Stimulated activated CD4-positive, alpha-beta T cell treated with anti-CD3 and anti-CD28 coated beads, Interleukin-12 subunit alpha, Interleukin-12 subunit beta, amount 100 ng/mL, for 4 hours (primary cell): ENCODE measurements at regions not wholly inside any gene's neighbourhood (a gene's known extent, or its start where the extent isn't known, plus 50 kb on each side); places are given as distances from the start of the nearest gene placed in this dataset.

Source experiments
- DNase-seq: peaks from one replicate; pipeline ENCODE4 v3.0.0-alpha.2; 2020

DNA sequence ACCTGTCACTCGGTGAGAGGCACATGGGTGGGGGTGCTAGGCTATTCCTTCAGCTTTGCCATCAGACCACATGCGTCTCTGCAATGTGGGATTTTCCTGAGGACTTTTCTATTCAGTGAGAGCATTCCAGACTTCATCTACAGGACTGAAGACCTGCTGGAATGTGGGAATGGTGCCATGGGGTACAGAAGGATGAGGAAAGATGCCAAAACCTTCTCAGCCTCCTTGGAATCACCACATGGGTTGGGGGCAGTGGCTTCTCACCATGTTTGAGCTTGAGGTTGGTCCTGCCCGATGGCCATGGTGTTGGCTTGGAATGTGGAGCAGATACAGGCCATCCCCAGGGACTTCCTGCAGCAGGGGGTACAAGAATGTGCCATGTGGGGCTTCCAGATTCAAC is 80.9 kb upstream of the KLF13 start:
- no peak for DNase-seq

DNA sequence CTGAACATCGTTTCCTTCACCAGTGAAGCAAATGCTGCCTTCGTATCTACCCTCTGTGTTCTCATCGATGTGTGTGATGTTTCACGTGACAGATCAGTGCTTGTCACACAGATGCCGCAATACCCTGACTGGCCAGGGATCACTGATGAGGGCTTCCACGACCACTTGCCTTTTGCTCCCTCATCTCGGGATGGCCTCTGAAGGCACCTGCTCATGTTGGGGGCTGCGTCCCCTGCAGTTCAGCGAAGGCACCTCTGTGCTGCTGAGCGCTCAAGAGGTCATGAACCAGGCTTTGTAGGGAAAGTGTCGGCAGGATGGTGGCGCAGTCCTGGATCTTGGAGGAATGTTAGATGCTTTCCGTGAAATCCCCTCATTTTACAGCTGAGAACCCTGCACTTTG is 79.2 kb upstream of the KLF13 start:
- DNase-seq = no peak

DNA sequence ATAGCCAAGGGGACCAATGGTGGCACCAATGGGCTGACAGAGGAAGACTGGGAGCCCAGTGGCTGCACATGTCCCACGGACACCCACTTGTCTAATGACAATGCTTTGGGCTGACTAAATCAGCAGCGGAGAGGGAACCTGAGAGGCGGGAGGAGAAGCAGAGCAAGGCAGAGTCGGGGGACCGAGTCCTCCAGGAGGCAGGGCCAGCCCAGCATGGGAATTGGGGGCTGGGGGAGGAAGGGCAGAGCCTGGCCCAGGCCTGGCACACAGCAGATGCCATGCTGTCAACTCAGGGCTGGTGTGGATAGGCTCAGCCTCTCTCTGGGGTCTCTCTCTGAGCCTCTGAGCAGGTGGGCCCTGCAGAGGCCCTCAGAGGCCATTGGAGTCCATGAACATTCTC is 78.4 kb upstream of the KLF13 start:
- DNase-seq = no peak

DNA sequence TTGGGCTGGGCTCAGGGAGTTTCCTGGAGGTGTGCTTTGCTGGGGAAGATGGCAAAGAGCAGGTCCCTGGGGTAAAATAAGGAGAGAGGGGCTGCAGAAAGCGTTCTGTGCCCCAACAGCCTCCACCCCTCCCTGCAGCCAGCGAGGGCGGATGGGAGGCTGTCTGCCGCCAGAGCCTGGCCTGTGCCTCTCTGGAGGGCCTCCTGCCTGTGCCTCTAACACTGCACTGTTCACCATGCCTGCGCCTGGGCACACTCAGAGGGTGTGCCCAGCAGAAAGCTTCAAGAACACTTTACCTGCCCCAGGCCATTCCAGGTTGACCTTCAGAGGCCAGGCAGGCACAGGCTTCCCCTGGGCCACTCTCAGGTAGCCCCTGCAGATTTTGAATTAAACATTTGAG is 77.7 kb upstream of the KLF13 start:
- DNase-seq = no peak

DNA sequence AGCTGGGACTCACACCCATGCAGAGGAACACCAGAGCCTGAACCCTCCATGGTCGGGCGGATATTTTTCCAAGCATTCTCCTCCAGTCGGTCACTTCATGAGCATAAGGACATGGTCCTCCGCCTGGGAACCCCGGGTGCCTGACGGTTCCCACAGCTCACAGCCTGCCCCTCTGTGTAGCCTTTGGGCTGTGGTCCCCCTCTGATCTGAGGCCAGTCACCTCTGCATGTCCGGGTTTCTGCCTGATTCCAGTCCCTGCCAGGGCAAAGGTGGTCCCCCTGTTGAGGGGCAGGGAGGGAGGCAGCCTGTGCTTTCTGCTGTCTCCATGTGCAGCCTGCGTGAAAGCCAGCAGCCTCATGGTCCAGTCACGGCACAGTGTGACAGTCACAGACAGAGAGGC is 76.6 kb upstream of the KLF13 start:
- DNase-seq = no peak

DNA sequence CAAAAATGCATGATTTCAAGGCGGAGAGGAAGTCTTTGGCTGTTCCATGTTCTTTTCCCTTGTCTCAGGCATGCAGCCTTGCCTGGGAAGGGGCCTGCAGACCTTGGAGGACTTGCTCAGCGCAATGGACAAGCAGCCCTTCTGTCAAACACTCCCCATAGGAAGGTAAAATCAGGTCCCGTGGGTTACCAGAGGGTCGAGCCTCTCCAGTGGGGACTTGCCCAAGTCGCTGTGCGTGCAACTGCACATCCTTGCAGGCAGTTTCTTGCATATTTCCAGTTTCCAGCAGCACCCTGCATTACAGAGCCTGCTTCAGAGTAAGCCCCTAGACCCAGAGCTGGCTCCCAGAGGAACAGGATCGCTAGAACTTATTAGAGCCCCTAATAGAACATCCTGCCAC is 75.5 kb upstream of the KLF13 start:
- DNase-seq = no peak

DNA sequence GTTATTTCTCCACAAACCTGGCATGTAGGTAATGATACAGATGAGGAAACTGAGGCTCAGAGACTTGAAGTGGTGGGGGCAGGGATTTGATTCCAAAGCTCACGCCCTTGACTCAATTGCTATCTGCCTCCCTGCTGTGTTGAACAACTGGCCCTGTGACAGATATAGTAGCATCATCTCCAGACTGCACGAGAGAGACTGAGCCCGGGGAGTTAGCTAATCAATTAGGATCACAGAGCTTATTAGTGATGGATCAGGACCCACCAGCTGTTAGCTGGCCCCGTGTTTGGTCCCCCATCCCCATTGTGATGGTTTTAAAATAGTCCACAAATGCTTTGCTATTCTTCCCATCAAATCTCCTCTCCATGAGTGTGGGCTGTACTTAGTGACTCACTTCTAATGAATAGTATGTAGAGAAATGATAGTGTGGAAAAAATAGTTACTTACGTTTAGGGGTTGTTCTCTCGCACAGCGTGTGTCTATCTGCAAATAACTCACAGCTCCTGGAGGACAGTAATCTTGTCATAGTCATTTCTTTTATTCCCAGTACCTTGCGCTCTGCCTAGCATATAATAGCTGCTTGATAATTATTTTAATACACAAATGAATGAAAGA is 74.4 kb upstream of the KLF13 start:
- DNase-seq = no peak

DNA sequence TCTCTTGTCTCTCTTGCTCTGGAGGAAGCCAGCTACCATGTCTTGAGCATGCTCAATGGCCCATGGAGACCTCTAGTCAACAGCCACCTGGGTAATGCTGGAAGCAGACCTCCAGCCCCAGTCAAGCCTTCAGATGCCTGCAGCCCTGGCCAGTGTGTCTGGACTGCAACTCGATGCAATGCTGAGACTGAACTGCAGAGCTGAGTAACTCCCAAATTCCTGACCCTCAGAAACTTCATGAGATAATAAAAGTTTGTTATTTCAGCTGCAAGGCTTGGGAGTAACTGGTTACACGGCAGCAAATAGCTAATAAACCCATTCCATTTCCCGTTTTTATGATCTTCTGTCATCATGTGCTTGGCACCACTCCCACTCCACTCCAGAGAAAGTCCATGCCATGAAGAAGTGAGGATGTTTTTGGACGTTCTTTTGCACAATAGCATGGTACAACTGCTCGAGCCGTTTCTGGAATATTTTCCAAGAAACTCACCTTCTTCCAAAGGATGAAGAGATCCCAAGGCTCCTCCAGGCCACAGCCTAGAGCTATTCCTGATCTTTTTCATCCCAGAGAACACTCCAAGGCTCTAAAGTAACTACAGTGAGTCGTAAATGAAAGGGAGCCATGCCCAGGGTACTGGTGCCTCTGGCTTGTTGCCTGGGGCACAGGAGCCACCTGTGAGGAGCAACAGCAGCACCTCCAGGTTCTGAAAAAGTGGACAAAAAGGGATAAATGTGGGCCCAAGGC is 72.0 kb upstream of the KLF13 start:
- no peak for DNase-seq

DNA sequence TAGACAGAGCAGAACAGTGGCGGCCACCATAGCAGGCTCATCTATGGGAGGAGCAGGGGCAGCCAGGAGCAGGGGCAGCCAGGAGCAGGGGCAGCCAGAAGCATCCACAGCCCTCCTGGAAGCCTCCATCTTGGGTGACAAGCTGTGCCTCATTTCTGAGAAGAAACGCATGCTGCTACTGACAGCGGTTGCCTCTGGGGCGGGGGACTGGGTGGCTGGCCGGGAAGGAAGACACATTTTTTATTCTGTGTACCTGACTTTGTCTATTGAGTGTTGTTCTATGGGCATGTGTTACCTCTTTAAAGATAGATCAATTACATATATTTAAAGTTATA is 71.5 kb upstream of the KLF13 start:
- DNase-seq = no peak

DNA sequence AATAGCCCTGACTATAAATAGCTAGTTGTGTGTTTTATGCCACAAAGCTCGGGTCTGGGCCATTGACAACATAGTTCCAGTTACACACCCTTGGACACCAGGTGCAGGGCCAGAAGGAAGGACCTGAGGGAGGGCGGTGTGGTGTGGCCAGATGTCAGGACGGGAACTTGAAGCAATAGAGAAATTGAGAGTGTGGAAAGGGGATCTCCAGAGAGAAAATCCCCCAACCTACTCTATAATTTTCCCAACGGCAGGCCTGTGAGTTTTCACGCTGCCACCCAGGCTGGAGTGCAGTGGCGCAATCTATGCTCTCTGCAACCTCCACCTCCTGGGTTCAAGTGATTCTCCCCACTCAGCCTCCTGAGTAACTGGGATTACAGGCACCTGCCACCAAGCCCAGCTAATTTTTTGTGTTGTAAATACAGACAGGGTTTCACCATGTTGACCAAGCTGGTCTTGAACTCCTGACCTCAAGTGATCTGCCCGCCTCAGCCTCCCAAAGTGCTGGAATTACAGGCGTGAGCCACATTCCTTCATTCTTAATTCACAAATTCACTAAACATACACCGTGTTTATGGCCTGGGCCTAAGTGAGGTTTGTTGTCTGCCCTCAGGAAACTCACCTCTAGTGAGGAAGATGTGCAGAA is 70.8 kb upstream of the KLF13 start:
- DNase-seq = no peak

DNA sequence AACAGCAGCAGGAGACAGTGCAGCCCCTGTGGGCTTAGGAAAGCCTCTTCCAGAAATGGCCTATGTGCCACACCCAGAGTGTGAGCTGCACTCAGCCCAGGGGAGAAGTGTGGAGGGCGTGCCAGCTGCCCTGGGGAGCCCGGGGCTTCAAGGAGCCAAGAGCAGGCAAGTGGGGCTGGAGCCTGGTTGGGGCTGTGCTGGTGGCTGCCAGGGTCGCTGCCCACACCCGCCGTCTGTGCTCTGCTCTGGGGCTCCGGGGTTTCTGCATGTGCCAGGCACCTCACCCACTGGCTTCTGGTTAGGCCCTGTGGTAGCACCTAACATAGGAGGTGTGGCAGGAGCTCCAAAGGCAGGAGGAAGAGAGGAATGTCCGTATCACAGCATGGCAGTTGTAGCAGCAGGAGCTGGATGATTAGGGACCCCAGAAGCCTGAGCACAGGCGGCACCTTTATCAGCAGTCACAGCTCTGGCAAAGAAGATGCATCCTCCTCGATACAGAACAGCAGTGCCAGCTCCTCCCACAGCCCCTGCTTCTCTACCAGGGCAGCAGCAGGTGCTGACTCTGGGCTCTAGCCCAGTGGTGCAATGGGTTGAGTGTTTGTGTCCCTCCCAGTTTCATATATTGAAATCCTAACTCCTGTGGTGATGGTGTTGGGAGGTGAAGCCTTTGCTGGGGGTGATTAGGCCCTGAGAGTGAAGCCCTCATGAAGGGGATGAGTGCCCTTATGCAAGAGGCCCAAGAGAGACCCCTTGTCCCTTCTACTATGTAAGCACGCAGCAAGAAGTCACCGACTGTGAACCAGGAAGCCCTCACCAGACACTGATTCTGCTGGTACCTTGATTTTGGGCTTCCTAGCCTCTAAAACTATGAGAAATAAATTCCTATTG is 70.0 kb upstream of the KLF13 start:
- DNase-seq = no peak

DNA sequence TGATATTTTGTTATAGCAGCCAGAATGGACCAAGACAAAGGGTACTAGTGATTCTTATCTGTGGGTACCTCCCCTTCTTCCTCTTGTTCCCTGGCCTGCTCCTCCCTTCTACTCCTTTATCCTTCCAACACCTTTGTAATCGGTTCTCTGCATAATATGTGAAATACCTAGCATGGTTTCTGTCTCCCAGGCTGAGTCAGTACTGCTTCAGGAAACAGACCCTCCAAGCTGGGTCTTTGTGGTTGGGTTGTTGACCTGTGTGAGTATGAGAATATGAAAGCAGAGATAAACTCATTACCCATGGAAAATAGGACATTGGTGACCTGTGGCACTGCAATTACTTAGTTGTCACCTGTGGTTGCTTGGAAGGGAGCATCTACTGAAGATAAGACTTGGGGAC is 69.3 kb upstream of the KLF13 start:
- no peak for DNase-seq

DNA sequence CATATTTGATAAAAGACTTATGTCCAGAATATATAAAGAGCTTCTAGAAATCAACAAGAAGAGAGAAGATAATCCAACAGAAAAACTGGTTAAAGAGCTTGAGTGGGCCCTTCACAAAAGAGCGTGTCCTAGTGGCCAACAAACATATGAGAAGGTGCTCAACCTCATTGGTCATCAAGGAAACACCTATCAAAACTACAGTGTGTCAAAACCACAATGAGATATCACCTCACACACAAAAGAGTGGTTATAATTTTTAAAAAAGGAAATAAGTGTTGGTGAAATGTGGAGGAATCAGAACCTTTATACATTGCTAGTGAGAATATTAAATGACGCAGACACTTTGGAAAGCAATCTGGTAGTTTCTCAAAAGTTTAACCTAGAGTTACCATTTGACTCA is 68.4 kb upstream of the KLF13 start:
- DNase-seq = no peak

DNA sequence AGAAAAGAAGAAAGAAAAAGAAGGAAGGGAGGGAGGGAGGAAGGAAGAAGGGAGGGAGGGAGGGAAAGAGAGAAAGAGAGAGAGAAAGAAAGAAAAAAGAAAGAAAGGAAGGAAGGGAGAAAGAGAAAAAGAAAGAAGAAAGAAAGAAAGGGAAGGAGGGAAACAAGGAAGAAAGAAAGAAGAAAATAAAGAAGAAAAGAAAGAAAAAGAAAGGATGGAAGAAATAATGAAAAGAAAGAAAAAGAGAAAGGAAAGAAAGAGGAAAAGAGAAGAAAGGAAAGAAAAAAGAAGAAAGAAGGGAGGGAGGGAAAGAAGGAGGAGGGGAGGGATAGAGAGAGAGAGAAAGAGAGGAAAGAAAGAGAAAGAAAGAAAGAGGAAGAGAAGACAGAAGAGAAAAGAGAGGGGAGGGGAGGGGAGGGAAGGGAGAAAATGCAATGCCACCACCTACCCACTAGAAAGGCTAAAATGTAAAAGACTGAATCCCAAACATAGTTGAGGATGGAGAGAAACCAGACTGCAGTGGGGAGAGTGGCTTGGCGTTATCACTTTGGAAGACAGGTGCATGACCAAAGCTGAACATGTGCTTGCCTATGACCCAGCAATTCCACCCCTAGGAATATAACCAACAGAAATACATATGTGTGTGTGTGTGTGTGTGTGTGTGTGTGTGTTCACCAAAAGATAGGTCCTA is 66.9 kb upstream of the KLF13 start:
- DNase-seq = no peak

DNA sequence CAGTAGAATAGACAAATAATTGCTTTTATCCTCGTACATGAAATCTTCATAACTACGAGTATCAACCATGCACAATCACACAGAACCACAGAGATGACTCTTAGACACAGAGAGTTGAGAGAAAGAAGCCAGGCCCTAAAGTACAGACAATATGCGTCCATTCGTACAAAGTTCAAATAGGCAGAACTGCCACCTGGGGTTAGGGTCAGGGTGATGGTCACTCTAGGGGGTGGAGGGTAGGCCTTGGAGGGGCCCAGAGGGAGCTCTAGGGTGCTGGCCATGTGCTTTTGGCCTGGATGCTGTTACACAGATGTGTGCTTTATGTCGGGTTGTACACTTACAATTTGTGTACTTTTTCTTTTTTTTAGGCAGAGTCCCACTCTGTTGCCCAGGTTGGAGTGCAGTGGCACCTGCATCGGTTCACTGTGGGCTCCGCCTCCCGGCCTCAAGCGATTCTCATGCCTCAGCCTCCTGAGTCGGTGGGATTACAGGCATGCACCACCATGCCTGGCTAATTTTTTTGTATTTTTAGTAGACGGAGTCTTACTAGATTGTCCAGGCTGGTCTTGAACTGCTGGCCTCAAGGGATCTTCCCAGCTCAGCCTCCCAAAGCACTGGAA is 65.9 kb upstream of the KLF13 start:
- DNase-seq = no peak

DNA sequence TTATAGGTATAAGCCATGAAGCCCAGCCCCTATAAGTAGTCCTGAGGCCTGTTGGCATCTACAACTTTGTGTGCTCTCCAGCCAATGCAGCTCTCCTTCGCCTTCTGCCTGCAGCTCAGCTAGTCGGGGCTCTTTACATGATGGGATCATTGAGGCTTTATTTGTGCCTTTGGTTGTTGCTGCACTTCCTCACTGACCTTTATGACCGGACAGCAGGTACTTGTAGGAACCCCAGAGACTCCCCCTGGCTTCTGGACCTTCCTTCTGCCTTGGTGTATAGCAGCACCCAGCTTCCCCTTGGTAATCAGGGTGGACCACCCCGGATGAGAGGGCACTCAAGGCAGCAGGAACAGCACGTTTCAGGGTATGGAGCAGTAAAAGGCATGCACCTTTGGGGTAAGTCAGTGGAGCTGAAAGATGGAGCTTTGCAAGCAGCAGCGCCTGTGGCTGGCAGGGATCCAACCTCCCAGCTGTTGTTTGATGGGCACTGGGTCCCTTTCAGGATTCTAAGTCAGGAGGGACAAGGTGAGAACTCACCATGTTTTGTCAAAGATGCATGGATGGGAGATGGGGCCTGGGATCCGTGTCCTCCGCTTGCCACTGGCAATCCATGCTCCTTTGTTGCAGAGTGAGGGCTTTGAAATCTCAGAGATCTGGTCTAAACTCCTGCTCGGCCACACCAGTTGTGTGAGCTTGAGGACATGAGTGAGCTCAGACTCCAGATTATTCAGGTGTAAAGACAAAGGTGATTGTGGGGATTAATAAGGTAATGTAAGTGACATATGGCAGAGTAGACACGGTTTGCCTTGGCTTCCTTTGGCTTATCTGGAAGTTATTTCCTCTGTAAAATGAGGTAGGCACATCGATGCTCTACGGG is 65.1 kb upstream of the KLF13 start:
- DNase-seq = no peak

DNA sequence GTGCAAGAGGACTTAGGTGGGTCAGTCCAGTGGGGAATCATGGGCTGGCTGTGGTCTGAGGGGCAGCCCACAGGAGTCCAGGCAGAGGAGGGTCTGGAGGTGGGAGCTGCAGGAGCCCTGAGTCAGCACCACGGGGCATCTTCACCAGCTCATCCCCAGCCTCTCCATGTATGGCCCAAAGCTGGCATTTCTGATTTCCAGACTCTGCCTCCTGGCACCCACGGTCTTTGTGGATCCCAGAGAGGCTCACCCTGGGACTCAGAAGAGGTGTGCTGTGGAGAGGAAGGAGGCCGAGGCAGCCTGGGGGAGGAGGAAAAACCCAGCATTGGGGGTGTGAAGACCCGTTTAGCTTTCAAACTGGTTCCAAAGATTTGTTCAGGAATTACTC is 64.5 kb upstream of the KLF13 start:
- DNase-seq = no peak

DNA sequence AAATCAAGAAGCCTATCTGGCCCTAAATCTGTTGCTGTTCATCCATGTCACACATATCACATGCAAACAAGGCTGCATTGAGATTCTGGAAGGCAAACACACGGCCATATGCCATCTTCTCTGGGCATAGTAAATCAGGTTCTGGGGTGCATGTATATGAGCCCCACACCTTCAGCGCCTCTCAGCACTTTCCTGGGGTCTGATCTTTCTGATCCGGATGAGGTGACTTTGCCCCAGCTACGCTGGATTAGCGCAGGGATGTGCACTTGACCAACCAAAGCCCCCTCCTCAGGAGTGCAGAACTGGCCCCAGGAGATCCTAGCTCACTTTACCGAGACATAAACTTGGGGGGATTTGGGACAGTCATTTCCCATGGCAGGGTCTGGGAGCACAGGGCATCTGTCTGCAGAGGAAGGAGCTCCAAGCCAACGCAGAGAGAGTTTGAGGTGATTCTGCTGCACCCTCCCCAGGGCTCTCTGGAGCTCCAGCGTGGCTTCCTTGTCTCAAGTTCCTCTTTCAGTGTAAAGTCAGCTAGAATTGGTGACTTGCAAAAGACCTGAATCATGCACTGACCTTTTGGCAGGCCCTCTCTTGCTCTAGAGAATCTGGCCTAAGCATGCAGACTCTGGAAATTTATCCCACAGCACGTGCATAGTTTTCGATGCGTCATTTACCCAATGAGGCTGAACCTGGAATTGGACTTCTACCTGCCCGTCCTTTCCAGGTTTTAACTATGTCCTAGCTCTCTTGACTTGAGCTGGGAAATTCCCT is 63.5 kb upstream of the KLF13 start:
- DNase-seq = no peak

DNA sequence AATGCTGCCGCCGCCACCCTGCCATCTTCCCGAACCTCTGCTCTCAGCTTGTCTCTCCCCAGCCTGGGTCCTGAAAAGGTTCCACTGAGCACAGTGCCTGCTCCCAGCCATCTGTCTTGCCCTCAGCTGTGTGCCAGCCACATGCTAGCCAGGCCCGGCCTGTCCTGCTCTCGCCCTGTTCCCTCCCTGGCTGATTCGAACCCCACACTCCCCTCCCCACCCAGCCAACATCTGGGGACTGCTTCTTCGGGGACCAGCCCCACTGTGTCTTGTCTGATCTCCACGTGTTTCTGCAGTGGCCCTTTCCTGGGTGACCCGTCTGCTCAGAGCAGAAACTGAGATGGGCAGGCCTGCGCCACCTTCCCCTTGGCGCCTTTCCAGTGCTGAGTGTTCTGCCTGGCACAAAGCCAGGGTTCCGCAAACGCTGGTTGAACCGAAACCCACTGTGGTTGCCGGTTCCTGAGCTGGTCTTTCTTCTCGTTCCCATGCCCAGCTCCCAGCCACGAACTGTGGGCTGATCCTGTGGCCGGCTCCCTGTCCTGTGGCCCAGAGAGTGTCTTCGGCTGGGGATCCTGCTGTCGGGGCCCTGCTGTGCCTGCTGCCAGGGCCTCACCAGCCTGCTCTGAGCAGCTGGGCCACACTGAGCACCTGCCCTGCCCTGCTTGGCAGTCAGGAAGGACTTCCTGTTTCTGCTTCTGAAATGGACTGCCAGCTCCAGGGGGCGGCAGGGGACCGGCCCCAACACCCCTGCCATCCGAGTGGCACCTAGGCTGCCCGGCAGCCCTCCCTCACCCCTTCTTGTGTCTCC is 62.7 kb upstream of the KLF13 start:
- DNase-seq = peak; percentile 67

DNA sequence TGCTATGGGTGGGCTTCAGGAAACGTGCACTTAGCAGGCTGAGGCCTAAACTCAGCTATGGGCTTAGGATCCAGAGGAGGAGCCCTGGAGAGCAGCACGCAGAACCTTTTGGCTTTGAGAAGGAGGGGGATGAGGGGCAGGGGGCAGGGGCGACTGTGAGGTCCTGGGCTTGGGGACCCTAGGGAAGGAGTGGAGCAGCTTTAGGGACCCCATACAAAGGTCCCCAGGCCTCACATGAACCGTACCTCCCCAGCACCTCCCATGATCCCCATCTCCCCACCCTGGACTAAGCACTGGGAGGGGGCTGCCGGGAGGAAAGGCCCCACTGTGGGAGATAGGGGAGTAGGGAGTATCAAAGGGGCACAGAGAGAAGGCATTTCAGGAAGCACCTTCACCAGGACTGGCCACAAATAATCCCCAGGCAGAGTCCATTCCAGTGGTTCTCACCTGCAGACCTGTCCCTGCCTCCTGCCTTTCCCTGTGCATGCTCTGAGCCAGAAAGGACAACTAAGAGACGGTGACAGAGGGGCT is 62.0 kb upstream of the KLF13 start:
- DNase-seq = no peak
